ENCODE measurements at regions not wholly inside any gene's neighbourhood (a gene's known extent, or its start where the extent isn't known, plus 50 kb on each side); places are given as distances from the start of the nearest gene placed in this dataset.
A peak's percentile ranks its signal among the peaks of the same experiment; 100 is the strongest.

DNA sequence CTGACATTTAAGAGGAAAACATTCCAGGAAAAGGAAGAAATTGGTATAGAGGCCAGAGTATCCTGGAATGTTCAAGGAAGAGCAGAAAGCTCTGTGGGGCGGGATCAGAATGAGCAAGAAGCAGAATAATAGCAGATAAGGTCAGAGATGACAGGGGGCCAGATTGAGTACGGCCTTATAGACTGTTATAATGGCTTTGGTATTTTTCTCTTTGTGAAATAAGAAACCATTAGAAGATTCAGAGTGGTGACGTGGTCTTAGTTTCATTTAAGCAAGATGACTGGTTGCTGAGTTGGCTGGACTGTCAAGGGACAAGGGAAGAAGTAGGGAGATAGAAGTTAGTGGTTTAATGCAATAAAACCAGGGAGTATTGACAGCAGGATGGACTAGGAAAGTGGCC lies 218.3 kb upstream of the SOX2 start:
- no peaks in the 10 kb centered on the region for H3K36me3 ChIP-seq (replicated peaks in 1 of 2; ENCODE audit: control insufficient read depth in 1 of 2, insufficient read depth in 2 of 2, low read length in 1 of 2)
- DNase-seq, result no peak
- ChIA-PET POLR2A (no interaction called here), CTCF (no interaction called here)
- 18% methylated on average over 3 of the region's 3 CpGs for WGBS (ENCODE audit: low lambda C conversion rate)
- H3K9ac ChIP-seq, result no peak overlapping the region
- H3K4me2 ChIP-seq, result no peak overlapping the region
- peaks cover 3% of the 10 kb centered on the region for H3F3A ChIP-seq (replicated peaks; ENCODE audit: insufficient read depth)
- TF ChIP-seq MEF2A (IDR thresholded peaks at IDR 0.05; ENCODE audit: borderline replicate concordance, low read depth) (no peak), EP300 (IDR thresholded peaks at IDR 0.05; ENCODE audit: borderline replicate concordance in 1 of 2, low read depth in 1 of 2, low read length in 1 of 2) (peak in 1 of 2 experiments; percentile 35; a peak in 1 of 4 replicates), ELF1 (IDR thresholded peaks at IDR 0.05) (no peak), FOSL2 (IDR thresholded peaks at IDR 0.05; ENCODE audit: borderline replicate concordance, low read depth) (peak; percentile 25; the same call in 1 of the 2 replicates), FOXM1 (IDR thresholded peaks at IDR 0.05; ENCODE audit: low read depth) (no peak), GABPA (IDR thresholded peaks at IDR 0.05; ENCODE audit: low read depth) (no peak), RFX5 (IDR thresholded peaks at IDR 0.05; ENCODE audit: low read length) (no peak), JUND (IDR thresholded peaks at IDR 0.05) (0 out of 2 replicates have a peak, but pooled peaks have one; percentile 30)
- TF ChIP-seq, protein P1, sequence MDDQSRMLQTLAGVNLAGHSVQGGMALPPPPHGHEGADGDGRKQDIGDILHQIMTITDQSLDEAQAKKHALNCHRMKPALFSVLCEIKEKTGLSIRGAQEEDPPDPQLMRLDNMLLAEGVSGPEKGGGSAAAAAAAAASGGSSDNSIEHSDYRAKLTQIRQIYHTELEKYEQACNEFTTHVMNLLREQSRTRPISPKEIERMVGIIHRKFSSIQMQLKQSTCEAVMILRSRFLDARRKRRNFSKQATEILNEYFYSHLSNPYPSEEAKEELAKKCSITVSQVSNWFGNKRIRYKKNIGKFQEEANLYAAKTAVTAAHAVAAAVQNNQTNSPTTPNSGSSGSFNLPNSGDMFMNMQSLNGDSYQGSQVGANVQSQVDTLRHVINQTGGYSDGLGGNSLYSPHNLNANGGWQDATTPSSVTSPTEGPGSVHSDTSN (IDR thresholded peaks at IDR 0.05), result peak; percentile 78
- peak overlapping the region in 1 of 2 experiments; percentile 42; a peak in 1 of 4 replicates for H3K27ac ChIP-seq (ENCODE audit: low read depth in 2 of 2, low read length in 1 of 2)
- H3K79me2 ChIP-seq (ENCODE audit: insufficient read depth), result no peaks in the 10 kb centered on the region
- no peaks in the 10 kb centered on the region for H3K9me3 ChIP-seq
- no peaks in the 10 kb centered on the region for H3K27me3 ChIP-seq (ENCODE audit: insufficient read depth)
- H3K4me3 ChIP-seq (ENCODE audit: low read depth in 2 of 2, low read length in 1 of 2), result no peak overlapping the region
- H4K20me1 ChIP-seq (ENCODE audit: insufficient read depth), result no peaks in the 10 kb centered on the region
- peak overlapping the region; percentile 73 for H2AFZ ChIP-seq (ENCODE audit: low read depth)
- no peaks in the 10 kb centered on the region for H3K9me2 ChIP-seq
- H3K4me1 ChIP-seq (ENCODE audit: control insufficient read depth in 1 of 2, insufficient read depth in 2 of 2, low read depth in 1 of 2, low read length in 1 of 2), result no peaks in the 10 kb centered on the region

DNA sequence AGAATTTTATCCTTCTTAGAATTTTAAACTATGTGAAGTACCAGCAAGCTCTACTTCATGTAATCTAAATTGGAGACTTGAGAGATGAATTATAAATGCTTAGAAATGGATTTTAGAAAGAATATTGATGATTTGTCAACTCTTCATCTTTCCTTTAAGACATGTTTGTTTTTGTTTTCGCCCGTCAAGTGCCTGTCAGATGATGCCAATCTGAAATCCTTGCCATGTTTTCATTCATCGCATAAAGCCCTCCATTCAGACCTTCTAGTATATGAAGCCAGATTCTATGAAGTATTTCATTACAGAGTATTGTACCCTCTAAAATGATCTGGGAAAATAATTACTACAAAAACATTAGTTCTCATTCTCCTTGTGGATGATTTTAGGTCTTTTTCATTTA lies 223.2 kb upstream of the SOX2 start:
- ChIA-PET POLR2A (no interaction called here), CTCF (no interaction called here)
- Histone ChIP-seq H3K36me3 (replicated peaks in 1 of 2; ENCODE audit: control insufficient read depth in 1 of 2, insufficient read depth in 2 of 2, low read length in 1 of 2) (no peaks in the 10 kb centered on the region), H3F3A (replicated peaks; ENCODE audit: insufficient read depth) (peaks cover 3% of the 10 kb centered on the region), H3K27ac (ENCODE audit: low read depth in 2 of 2, low read length in 1 of 2) (no peak overlapping the region), H3K4me1 (ENCODE audit: control insufficient read depth in 1 of 2, insufficient read depth in 2 of 2, low read depth in 1 of 2, low read length in 1 of 2) (no peaks in the 10 kb centered on the region), H3K4me2 (no peak overlapping the region), H2AFZ (ENCODE audit: low read depth) (no peak overlapping the region), H3K9me3 (no peaks in the 10 kb centered on the region), H3K9ac (no peak overlapping the region), H3K9me2 (no peaks in the 10 kb centered on the region), H4K20me1 (ENCODE audit: insufficient read depth) (no peaks in the 10 kb centered on the region), H3K79me2 (ENCODE audit: insufficient read depth) (no peaks in the 10 kb centered on the region), H3K27me3 (ENCODE audit: insufficient read depth) (no peaks in the 10 kb centered on the region), H3K4me3 (ENCODE audit: low read depth in 2 of 2, low read length in 1 of 2) (no peak overlapping the region)
- WGBS (ENCODE audit: low lambda C conversion rate), result 78% methylated on average over 3 of the region's 3 CpGs
- TF ChIP-seq JUND (IDR thresholded peaks at IDR 0.05), result no peak
- DNase-seq, result no peak

DNA sequence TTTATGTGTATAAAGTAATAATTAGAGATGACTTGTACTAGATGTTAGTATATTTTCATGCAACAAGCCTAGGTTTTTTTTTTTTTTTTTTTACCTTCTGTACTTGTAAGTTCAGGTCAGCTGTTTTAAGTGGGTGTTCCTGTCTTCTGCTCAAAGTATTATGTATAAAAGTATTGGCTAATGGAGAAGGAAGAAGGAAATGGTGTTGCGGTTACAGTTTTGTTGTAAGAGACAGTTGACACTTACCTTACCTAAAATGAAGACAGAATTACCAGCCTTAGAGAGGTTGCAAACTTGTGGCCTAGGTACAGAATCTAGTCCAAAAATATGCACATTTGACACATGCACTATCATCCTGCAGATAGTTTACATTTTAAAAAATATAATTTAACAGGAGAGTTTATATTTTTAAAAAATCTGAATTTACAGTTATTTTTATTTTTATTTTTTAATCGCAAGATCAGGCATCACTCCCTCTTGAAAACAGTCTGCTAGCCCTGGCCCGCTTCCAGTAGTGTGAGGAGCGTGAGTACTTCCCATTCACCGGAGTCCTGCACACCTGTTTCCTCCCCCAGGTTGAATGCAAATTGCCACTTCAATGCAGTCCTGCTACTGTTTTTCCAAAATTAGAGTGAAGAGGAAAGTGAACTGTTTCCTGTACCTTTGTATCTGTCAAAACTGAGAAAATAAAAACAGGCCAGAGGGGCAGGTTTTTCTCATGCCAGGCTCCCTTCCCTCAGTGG lies 224.3 kb upstream of the SOX2 start:
- Histone ChIP-seq H2AFZ (ENCODE audit: low read depth) (no peak overlapping the region), H3K27me3 (ENCODE audit: insufficient read depth) (no peaks in the 10 kb centered on the region), H3K4me1 (ENCODE audit: control insufficient read depth in 1 of 2, insufficient read depth in 2 of 2, low read depth in 1 of 2, low read length in 1 of 2) (no peaks in the 10 kb centered on the region), H3K9ac (no peak overlapping the region), H3K36me3 (replicated peaks in 1 of 2; ENCODE audit: control insufficient read depth in 1 of 2, insufficient read depth in 2 of 2, low read length in 1 of 2) (no peaks in the 10 kb centered on the region), H3K4me2 (no peak overlapping the region), H4K20me1 (ENCODE audit: insufficient read depth) (no peaks in the 10 kb centered on the region), H3K79me2 (ENCODE audit: insufficient read depth) (no peaks in the 10 kb centered on the region), H3F3A (replicated peaks; ENCODE audit: insufficient read depth) (no peaks in the 10 kb centered on the region), H3K9me3 (no peaks in the 10 kb centered on the region), H3K27ac (ENCODE audit: low read depth in 2 of 2, low read length in 1 of 2) (no peak overlapping the region), H3K9me2 (no peaks in the 10 kb centered on the region), H3K4me3 (ENCODE audit: low read depth in 2 of 2, low read length in 1 of 2) (no peak overlapping the region)
- ChIA-PET CTCF (interaction anchor here (0.6 kb wide), 1 partner anchor 209 kb away, joined by 4 read pairs; no protein-coding TSS in a partner anchor), POLR2A (no interaction called here)
- 70% methylated on average over 5 of the region's 5 CpGs for WGBS (ENCODE audit: low lambda C conversion rate)
- TF ChIP-seq, protein P2, sequence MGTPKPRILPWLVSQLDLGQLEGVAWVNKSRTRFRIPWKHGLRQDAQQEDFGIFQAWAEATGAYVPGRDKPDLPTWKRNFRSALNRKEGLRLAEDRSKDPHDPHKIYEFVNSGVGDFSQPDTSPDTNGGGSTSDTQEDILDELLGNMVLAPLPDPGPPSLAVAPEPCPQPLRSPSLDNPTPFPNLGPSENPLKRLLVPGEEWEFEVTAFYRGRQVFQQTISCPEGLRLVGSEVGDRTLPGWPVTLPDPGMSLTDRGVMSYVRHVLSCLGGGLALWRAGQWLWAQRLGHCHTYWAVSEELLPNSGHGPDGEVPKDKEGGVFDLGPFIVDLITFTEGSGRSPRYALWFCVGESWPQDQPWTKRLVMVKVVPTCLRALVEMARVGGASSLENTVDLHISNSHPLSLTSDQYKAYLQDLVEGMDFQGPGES (IDR thresholded peaks at IDR 0.05; ENCODE audit: low read depth, low read length), result no peak
- TF ChIP-seq SIN3A (IDR thresholded peaks at IDR 0.05; ENCODE audit: borderline replicate concordance, low read depth, low read length) (no peak), EP300 (IDR thresholded peaks at IDR 0.05; ENCODE audit: borderline replicate concordance in 1 of 2, low read depth in 1 of 2, low read length in 1 of 2) (no peak), EZH2phosphoT487 (IDR thresholded peaks at IDR 0.05; ENCODE audit: borderline replicate concordance, low read depth) (no peak), YY1 (IDR thresholded peaks at IDR 0.05; ENCODE audit: low read depth) (no peak), RXRA (IDR thresholded peaks at IDR 0.05; ENCODE audit: borderline replicate concordance, low read depth) (no peak), FOXJ3 (CRISPR knock-in tag; IDR thresholded peaks at IDR 0.05) (no peak), GABPA (IDR thresholded peaks at IDR 0.05; ENCODE audit: low read depth) (no peak), NFIC (IDR thresholded peaks at IDR 0.05; ENCODE audit: borderline replicate concordance) (no peak), NRF1 (IDR thresholded peaks at IDR 0.05; ENCODE audit: low read depth, low read length) (no peak), RFX5 (IDR thresholded peaks at IDR 0.05; ENCODE audit: low read length) (no peak), FOSL2 (IDR thresholded peaks at IDR 0.05; ENCODE audit: borderline replicate concordance, low read depth) (no peak)
- TF ChIP-seq, protein P3, sequence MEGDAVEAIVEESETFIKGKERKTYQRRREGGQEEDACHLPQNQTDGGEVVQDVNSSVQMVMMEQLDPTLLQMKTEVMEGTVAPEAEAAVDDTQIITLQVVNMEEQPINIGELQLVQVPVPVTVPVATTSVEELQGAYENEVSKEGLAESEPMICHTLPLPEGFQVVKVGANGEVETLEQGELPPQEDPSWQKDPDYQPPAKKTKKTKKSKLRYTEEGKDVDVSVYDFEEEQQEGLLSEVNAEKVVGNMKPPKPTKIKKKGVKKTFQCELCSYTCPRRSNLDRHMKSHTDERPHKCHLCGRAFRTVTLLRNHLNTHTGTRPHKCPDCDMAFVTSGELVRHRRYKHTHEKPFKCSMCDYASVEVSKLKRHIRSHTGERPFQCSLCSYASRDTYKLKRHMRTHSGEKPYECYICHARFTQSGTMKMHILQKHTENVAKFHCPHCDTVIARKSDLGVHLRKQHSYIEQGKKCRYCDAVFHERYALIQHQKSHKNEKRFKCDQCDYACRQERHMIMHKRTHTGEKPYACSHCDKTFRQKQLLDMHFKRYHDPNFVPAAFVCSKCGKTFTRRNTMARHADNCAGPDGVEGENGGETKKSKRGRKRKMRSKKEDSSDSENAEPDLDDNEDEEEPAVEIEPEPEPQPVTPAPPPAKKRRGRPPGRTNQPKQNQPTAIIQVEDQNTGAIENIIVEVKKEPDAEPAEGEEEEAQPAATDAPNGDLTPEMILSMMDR (IDR thresholded peaks at IDR 0.05), result no peak
- no peak for DNase-seq

Measured in SK-N-SH (cell line).